CD14-positive monocyte (primary cell): ENCODE measurements at regions not wholly inside any gene's neighbourhood (a gene's known extent, or its start where the extent isn't known, plus 50 kb on each side); places are given as distances from the start of the nearest gene placed in this dataset.

Experiments used
- DNase-seq, 3 donors: peaks; one replicate each; pipeline ENCODE4 v3.0.0-alpha.2; 2011 to 2022
- H2AFZ ChIP-seq: 2 replicates; pipeline ENCODE4 v1.6.0; 2012; ENCODE audit warnings: mild to moderate bottlenecking, low read depth, low read length, inconsistent platforms; ENCODE audit not compliant: insufficient read depth, poor library complexity, severe bottlenecking
- H3K27ac ChIP-seq, 2 donors: 1 replicate in 1 of 2; 2 replicates in 1 of 2; pipeline ENCODE4 v1.5.1; 2012 to 2013; ENCODE audit warnings: low read length in 2 of 2, control low read depth in 1 of 2, inconsistent platforms in 1 of 2, low read depth in 1 of 2, mild to moderate bottlenecking in 1 of 2
- H3K27me3 ChIP-seq, 2 donors: one replicate each; pipeline versions ENCODE4 v1.6.0 to v1.6.1; 2011 to 2013; ENCODE audit warnings: low read length in 2 of 2; ENCODE audit not compliant: control insufficient read depth in 2 of 2, insufficient read depth in 2 of 2
- H3K36me3 ChIP-seq, 2 donors: replicated peaks in 1 of 2; 1 replicate in 1 of 2; 2 replicates in 1 of 2; pipeline versions ENCODE4 v1.5.1 to v1.6.1; 2012 to 2013; ENCODE audit warnings: low read length in 2 of 2, control low read depth in 1 of 2, inconsistent platforms in 1 of 2, mild to moderate bottlenecking in 1 of 2; ENCODE audit not compliant: insufficient read depth in 2 of 2, control insufficient read depth in 1 of 2
- H3K4me1 ChIP-seq, 2 donors: 1 replicate in 1 of 2; 2 replicates in 1 of 2; pipeline versions ENCODE4 v1.5.1 to v1.6.1; 2012 to 2013; ENCODE audit warnings: low read length in 2 of 2, control low read depth in 1 of 2, inconsistent platforms in 1 of 2, mild to moderate bottlenecking in 1 of 2, moderate library complexity in 1 of 2; ENCODE audit not compliant: insufficient read depth in 2 of 2, control insufficient read depth in 1 of 2
- H3K4me2 ChIP-seq: replicated peaks from 2 replicates; pipeline ENCODE3; 2012; ENCODE audit warnings: low read length, moderate library complexity, mild to moderate bottlenecking; ENCODE audit not compliant: poor library complexity, severe bottlenecking; ENCODE audit errors: extremely low read depth
- H3K4me3 ChIP-seq, 3 experiments: fragments of 200-600 bp in 1 of 3; sonication (generic) in 1 of 3; replicated peaks in 1 of 3; 1 replicate in 2 of 3; 2 replicates in 1 of 3; pipeline ENCODE4 v1.5.1; 2011 to 2013; ENCODE audit warnings: low read length in 3 of 3, mild to moderate bottlenecking in 3 of 3, control low read depth in 2 of 3, low read depth in 2 of 3, inconsistent platforms in 1 of 3, moderate library complexity in 1 of 3
- H3K79me2 ChIP-seq: 2 replicates; pipeline ENCODE4 v1.6.0; 2012; ENCODE audit warnings: mild to moderate bottlenecking, control low read depth, inconsistent platforms, low read length, moderate library complexity; ENCODE audit not compliant: insufficient read depth
- H3K9ac ChIP-seq: 2 replicates; pipeline ENCODE4 v1.6.0; 2017; ENCODE audit warnings: low read length, mild to moderate bottlenecking; ENCODE audit not compliant: insufficient read depth, poor library complexity, severe bottlenecking
- H3K9me3 ChIP-seq, 2 donors: replicated peaks in 1 of 2; 1 replicate in 1 of 2; 2 replicates in 1 of 2; pipeline versions ENCODE4 v1.5.1 to v1.6.1; 2012 to 2013; ENCODE audit warnings: low read length in 2 of 2, control low read depth in 1 of 2; ENCODE audit not compliant: control insufficient read depth in 1 of 2, insufficient read depth in 1 of 2
- H4K20me1 ChIP-seq: 2 replicates; pipeline ENCODE4 v1.6.0; 2012; ENCODE audit warnings: mild to moderate bottlenecking, low read length, control low read depth, moderate library complexity; ENCODE audit not compliant: insufficient read depth
- H3K27ac Mint-ChIP-seq, 7 donors: one replicate each; pipeline ENCODE4 v1.8.0; 2020; ENCODE audit warnings: mild to moderate bottlenecking in 7 of 7, mixed read lengths in 7 of 7, moderate library complexity in 6 of 7, inconsistent platforms in 2 of 7
- H3K27me3 Mint-ChIP-seq, 3 donors: one replicate each; pipeline ENCODE4 v1.8.0; 2021 to 2022; ENCODE audit warnings: low read depth in 3 of 3, mild to moderate bottlenecking in 3 of 3, mixed read lengths in 3 of 3, moderate library complexity in 3 of 3, inconsistent platforms in 1 of 3
- H3K36me3 Mint-ChIP-seq, 2 donors: one replicate each; pipeline ENCODE4 v1.8.0; 2020; ENCODE audit warnings: mixed read lengths in 2 of 2, inconsistent platforms in 1 of 2, mild to moderate bottlenecking in 1 of 2
- H3K4me1 Mint-ChIP-seq: one replicate; pipeline ENCODE4 v1.8.0; 2020; ENCODE audit warnings: mild to moderate bottlenecking, mixed read lengths
- H3K4me3 Mint-ChIP-seq, 2 donors: one replicate each; pipeline ENCODE4 v1.8.0; 2020; ENCODE audit warnings: mild to moderate bottlenecking in 2 of 2, mixed read lengths in 2 of 2, moderate library complexity in 1 of 2
- H3K9me3 Mint-ChIP-seq, 7 donors: one replicate each; pipeline ENCODE4 v1.8.0; 2020 to 2022; ENCODE audit warnings: mixed read lengths in 7 of 7, mild to moderate bottlenecking in 6 of 7, moderate library complexity in 6 of 7, inconsistent platforms in 2 of 7
- CTCF ChIP-seq: fragments of 200-600 bp; IDR thresholded peaks from one replicate; pipeline ENCODE4 v1.8.0; 2022; ENCODE audit warnings: antibody characterized with exemption, mild to moderate bottlenecking
- WGBS: methylation state at CpG from one replicate; pipeline ENCODE4 v1.1.5; 2013; ENCODE audit warnings: missing lambda C conversion rate; ENCODE audit not compliant: insufficient coverage; 5-methylcytosine and 5-hydroxymethylcytosine counted together
- intact Hi-C, 2 donors: fragments of 100-400 bp; cut with micrococcal nuclease; formaldehyde crosslinking; loops; one replicate each; pipeline versions ENCODE4 v1.15.0 to v1.15.1; 2023

- no peak for TF ChIP-seq CTCF
- intact Hi-C loops, result no loop called here
- Histone ChIP-seq H3K27ac (no peak overlapping the region), H3K36me3 (no peaks in the 10 kb centered on the region), H3K4me2 (no peak overlapping the region), H3K4me1 (no peaks in the 10 kb centered on the region), H3K9me3 (no peaks in the 10 kb centered on the region), H3K79me2 (no peaks in the 10 kb centered on the region), H2AFZ (no peak overlapping the region), H3K27me3 (no peaks in the 10 kb centered on the region), H3K9ac (no peak overlapping the region), H3K4me3 (no peak overlapping the region), H4K20me1 (no peaks in the 10 kb centered on the region)
- no peaks in the 10 kb centered on the region for H3K4me1 Mint-ChIP-seq
- no CpG with 5 or more reads among the region's 1 CpG for WGBS
- H3K27ac Mint-ChIP-seq, result no peak overlapping the region
- no peaks in the 10 kb centered on the region for H3K36me3 Mint-ChIP-seq
- DNase-seq, result no peak
- H3K9me3 Mint-ChIP-seq, result peaks cover 0 to 5% (median 4%) of the 10 kb centered on the region in 7 donors
- H3K27me3 Mint-ChIP-seq, result peaks cover 0 to 4% (median 1%) of the 10 kb centered on the region in 3 donors
- no peak overlapping the region for H3K4me3 Mint-ChIP-seq
Observed at GRCh38 chr4:144489831-144490230, 156.1 kb upstream of the HHIP start.

GRCh38 chr4:144494280-144494679 is 151.7 kb upstream of the HHIP start:
- DNase-seq, result no peak
- Histone ChIP-seq H3K4me2 (no peak overlapping the region), H3K27me3 (no peaks in the 10 kb centered on the region), H3K9ac (no peak overlapping the region), H2AFZ (no peak overlapping the region), H3K4me1 (no peaks in the 10 kb centered on the region), H3K36me3 (no peaks in the 10 kb centered on the region), H3K9me3 (no peaks in the 10 kb centered on the region), H4K20me1 (no peaks in the 10 kb centered on the region), H3K4me3 (no peak overlapping the region), H3K27ac (no peak overlapping the region), H3K79me2 (no peaks in the 10 kb centered on the region)
- 100% methylated on average over 2 of the region's 2 CpGs for WGBS
- Mint-ChIP-seq H3K27me3 (peaks cover 0 to 4% (median 1%) of the 10 kb centered on the region in 3 donors), H3K4me3 (no peak overlapping the region), H3K4me1 (no peaks in the 10 kb centered on the region), H3K36me3 (no peaks in the 10 kb centered on the region), H3K27ac (no peak overlapping the region), H3K9me3 (peaks cover 0 to 1% (median 0%) of the 10 kb centered on the region in 7 donors)
- intact Hi-C loops, result no loop called here
- no peak for TF ChIP-seq CTCF
